Thyroid gland (tissue), 4 donors: ENCODE measurements at regions not wholly inside any gene's neighbourhood (a gene's known extent, or its start where the extent isn't known, plus 50 kb on each side); places are given as distances from the start of the nearest gene placed in this dataset.

ENCODE experiments used
- DNase-seq, 2 donors: peaks; one replicate each; pipeline ENCODE4 v3.0.0-alpha.2; 2019
- H3K27ac ChIP-seq, 3 donors: fragments of 200-600 bp; sonication (generic); 1 replicate in 2 of 3; 2 replicates in 1 of 3; pipeline ENCODE4 v1.5.1; 2016 to 2019; ENCODE audit warnings: mild to moderate bottlenecking in 1 of 3, moderate library complexity in 1 of 3
- H3K27me3 ChIP-seq: fragments of 200-600 bp; sonication (generic); one replicate; pipeline ENCODE4 v1.5.1; 2019
- H3K36me3 ChIP-seq, 2 donors: fragments of 200-600 bp; sonication (generic); one replicate each; pipeline ENCODE4 v1.5.1; 2016 to 2019
- H3K4me1 ChIP-seq, 2 donors: fragments of 200-600 bp; sonication (generic); one replicate each; pipeline ENCODE4 v1.5.1; 2017 to 2019
- H3K4me3 ChIP-seq, 3 donors: fragments of 200-600 bp; sonication (generic); replicated peaks in 1 of 3; 1 replicate in 2 of 3; 2 replicates in 1 of 3; pipeline ENCODE4 v1.5.1; 2016; ENCODE audit warnings: mild to moderate bottlenecking in 1 of 3
- H3K9me3 ChIP-seq: fragments of 200-600 bp; sonication (generic); one replicate; pipeline ENCODE4 v1.5.1; 2017
- POLR2A ChIP-seq, 2 donors: fragments of 450-650 bp; IDR thresholded peaks; one replicate each; pipeline ENCODE4 v1.6.1; 2017; ENCODE audit warnings: antibody characterized with exemption in 2 of 2, mild to moderate bottlenecking in 2 of 2, moderate library complexity in 1 of 2
- WGBS, 2 donors: methylation state at CpG; one replicate each; pipeline ENCODE4 v1.1.5; 2017; 5-methylcytosine and 5-hydroxymethylcytosine counted together
- intact Hi-C: fragments of 100-400 bp; cut with DNase I; formaldehyde crosslinking; loops from one replicate; pipeline ENCODE4 v1.15.1; 2023
- TF ChIP-seq, protein P1 (sequence below), 6 experiments: fragments of 200-600 bp in 3 of 6; fragments of 450-650 bp in 3 of 6; sonication (generic) in 3 of 6; IDR thresholded peaks; one replicate each; pipeline ENCODE4 v1.5.1; 2016 to 2019; ENCODE audit warnings: antibody characterized with exemption in 6 of 6, mild to moderate bottlenecking in 2 of 6, inconsistent platforms in 1 of 6, moderate library complexity in 1 of 6

DNA sequence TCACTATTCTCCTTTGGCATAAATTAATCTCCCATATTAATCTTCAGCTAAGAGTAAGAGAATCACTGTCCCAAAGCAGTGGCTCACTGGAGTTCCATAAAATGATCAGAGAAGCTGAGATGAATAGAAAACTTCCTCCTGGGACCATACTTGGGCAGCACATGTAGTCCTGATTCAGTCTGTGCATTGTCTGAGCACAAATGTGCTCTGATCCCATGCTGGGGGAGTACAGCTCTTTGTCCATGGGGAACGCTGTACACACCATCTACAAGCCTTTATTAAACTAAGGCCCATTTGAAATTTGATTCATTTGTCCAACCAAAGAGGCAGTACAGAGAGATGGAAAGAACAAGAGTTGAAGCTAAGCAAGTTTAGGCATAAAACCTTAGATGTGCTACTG, 147.4 kb upstream of the PGR start:
- H3K27me3 ChIP-seq: no peaks in the 10 kb centered on the region
- H3K4me1 ChIP-seq: no peaks in the 10 kb centered on the region
- TF ChIP-seq, protein P1, sequence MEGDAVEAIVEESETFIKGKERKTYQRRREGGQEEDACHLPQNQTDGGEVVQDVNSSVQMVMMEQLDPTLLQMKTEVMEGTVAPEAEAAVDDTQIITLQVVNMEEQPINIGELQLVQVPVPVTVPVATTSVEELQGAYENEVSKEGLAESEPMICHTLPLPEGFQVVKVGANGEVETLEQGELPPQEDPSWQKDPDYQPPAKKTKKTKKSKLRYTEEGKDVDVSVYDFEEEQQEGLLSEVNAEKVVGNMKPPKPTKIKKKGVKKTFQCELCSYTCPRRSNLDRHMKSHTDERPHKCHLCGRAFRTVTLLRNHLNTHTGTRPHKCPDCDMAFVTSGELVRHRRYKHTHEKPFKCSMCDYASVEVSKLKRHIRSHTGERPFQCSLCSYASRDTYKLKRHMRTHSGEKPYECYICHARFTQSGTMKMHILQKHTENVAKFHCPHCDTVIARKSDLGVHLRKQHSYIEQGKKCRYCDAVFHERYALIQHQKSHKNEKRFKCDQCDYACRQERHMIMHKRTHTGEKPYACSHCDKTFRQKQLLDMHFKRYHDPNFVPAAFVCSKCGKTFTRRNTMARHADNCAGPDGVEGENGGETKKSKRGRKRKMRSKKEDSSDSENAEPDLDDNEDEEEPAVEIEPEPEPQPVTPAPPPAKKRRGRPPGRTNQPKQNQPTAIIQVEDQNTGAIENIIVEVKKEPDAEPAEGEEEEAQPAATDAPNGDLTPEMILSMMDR (IDR thresholded peaks at IDR 0.05): no peak
- H3K4me3 ChIP-seq: no peak overlapping the region
- no peak overlapping the region for H3K27ac ChIP-seq
- H3K9me3 ChIP-seq: no peaks in the 10 kb centered on the region
- no peak for DNase-seq
- WGBS, 2 donors: 85 to 92% methylated on average over 1 of the region's 1 CpG
- intact Hi-C loops: no loop called here
- H3K36me3 ChIP-seq: no peaks in the 10 kb centered on the region

DNA sequence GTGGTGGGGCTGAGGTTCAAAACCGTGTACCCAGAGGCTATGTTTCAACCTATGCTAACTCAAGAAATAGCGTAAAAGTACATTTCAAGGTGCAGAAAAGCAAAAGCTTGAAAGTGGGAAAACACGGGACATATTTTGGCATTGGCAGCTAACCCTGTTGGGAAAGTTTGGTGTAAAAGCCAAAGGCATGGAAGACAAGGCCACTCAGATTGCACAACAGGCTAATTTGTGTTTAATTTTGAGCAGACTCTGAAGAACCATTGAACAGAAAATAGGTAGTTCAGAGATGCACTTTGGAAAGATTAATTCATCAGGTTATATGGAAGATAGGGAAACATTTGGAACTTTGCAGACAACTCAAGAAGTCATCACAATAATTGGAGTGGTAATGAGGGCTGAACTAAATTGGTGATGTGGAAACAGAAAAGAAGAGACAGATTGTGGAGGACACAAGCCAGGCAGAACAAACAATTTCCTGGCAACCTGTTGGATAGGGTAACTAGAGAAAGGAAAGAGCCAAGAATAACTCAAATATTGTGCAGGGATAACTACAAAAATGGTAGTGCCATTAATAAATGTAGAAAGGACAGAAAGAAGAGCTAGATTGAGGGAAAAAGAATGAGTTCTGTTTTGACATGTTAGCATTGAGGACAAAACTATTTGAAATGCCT, 140.5 kb upstream of the PGR start:
- TF ChIP-seq POLR2A (IDR thresholded peaks at IDR 0.05): no peak
- TF ChIP-seq, protein P1 (IDR thresholded peaks at IDR 0.05): no peak
- DNase-seq: no peak
- no peaks in the 10 kb centered on the region for H3K27me3 ChIP-seq
- no peak overlapping the region for H3K4me3 ChIP-seq
- H3K9me3 ChIP-seq: no peaks in the 10 kb centered on the region
- H3K27ac ChIP-seq: no peak overlapping the region
- no peaks in the 10 kb centered on the region for H3K36me3 ChIP-seq
- WGBS, 2 donors: 84 to 89% methylated on average over 3 of the region's 3 CpGs
- intact Hi-C loops: no loop called here
- H3K4me1 ChIP-seq: no peaks in the 10 kb centered on the region

DNA sequence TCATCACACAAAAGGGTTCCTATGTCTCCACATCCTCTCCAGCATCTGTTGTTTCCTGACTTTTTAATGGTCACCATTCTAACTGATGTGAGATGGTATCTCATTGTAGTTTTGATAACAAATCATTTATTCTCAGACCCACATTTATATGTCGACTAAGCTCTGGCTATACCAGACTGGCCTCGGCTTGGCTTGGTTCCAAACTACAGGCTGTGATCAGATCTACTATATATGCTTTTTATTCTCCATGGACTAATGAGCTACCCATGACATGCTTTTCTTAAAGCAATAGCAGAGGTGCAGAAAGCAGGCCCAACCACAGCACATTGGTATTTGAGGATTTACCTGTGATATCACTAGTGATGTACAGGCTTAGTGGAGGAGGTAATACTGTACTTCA, 139.8 kb upstream of the PGR start:
- intact Hi-C loops: no loop called here
- no peak overlapping the region for H3K27ac ChIP-seq
- WGBS, 2 donors: 85 to 89% methylated on average over 2 of the region's 2 CpGs
- H3K4me1 ChIP-seq: no peaks in the 10 kb centered on the region
- H3K9me3 ChIP-seq: no peaks in the 10 kb centered on the region
- H3K27me3 ChIP-seq: no peaks in the 10 kb centered on the region
- no peaks in the 10 kb centered on the region for H3K36me3 ChIP-seq
- DNase-seq: no peak
- no peak for TF ChIP-seq POLR2A (IDR thresholded peaks at IDR 0.05)
- TF ChIP-seq, protein P1 (IDR thresholded peaks at IDR 0.05): no peak
- H3K4me3 ChIP-seq: no peak overlapping the region

DNA sequence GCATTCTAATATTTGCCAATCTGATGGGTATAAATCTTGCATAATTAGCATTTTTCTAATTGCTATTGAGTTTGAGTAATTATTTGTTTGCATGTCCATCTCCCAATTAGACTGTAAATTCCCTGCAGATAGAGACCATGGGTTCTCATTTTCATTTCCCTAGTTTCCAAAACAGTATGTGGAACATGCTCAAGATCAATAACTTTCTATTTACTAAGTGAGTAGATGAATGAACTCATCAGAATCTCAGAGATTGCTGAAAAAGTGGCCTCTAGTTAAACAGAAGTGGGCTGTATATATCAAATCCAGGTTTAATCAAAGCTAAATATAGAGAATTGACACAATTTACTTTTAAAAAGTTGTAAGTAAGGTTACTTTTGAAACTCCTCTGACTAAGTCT, 138.0 kb upstream of the PGR start:
- Histone ChIP-seq H3K9me3 (no peaks in the 10 kb centered on the region), H3K4me3 (no peak overlapping the region), H3K36me3 (no peaks in the 10 kb centered on the region), H3K4me1 (no peaks in the 10 kb centered on the region), H3K27ac (no peak overlapping the region), H3K27me3 (no peaks in the 10 kb centered on the region)
- no peak for DNase-seq
- TF ChIP-seq, protein P1 (IDR thresholded peaks at IDR 0.05): no peak
- TF ChIP-seq POLR2A (IDR thresholded peaks at IDR 0.05): no peak
- intact Hi-C loops: no loop called here

DNA sequence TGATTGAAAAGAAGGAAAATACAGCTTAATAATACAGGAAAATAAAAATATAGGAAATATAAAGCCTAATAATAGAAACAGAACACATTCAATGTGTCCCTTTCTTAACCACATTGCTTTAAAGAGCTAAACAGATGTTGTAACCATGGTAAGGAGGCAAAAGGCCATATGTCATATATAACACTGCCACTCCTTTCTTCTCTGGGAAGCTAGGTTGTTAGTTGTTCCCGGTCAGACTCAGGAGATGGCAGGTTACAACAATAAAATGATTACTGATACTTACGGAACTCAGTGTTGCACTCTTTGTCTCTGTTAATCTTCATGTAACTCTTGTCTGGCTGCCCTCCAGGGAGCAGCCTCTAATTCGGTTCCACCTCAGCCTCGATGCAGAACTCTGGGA, 134.7 kb upstream of the PGR start:
- intact Hi-C loops: no loop called here
- 65 to 78% methylated on average over 4 of the region's 4 CpGs for WGBS, 2 donors
- no peaks in the 10 kb centered on the region for H3K9me3 ChIP-seq
- H3K4me1 ChIP-seq: no peaks in the 10 kb centered on the region
- H3K27ac ChIP-seq: no peak overlapping the region
- H3K36me3 ChIP-seq: no peaks in the 10 kb centered on the region
- no peak for DNase-seq
- no peak for TF ChIP-seq POLR2A (IDR thresholded peaks at IDR 0.05)
- TF ChIP-seq, protein P1 (IDR thresholded peaks at IDR 0.05): no peak
- no peaks in the 10 kb centered on the region for H3K27me3 ChIP-seq
- H3K4me3 ChIP-seq: no peak overlapping the region
